GM23338 (cell line): ENCODE measurements at regions not wholly inside any gene's neighbourhood (a gene's known extent, or its start where the extent isn't known, plus 50 kb on each side); places are given as distances from the start of the nearest gene placed in this dataset.

Experiments
- EZH2 ChIP-seq: fragments of 200-600 bp; sonication (generic); IDR thresholded peaks from one replicate; pipeline ENCODE4 v1.8.0; 2017; ENCODE audit warnings: antibody characterized with exemption, mild to moderate bottlenecking, low read depth; ENCODE audit not compliant: unreplicated experiment
- EZH2phosphoT487 ChIP-seq: fragments of 200-600 bp; sonication (generic); IDR thresholded peaks from one replicate; pipeline ENCODE4 v1.8.1; 2018; ENCODE audit warnings: antibody characterized with exemption; ENCODE audit not compliant: unreplicated experiment
- POLR2AphosphoS5 ChIP-seq: IDR thresholded peaks from 2 replicates; pipeline ENCODE4 v1.6.1; 2016; ENCODE audit warnings: antibody characterized with exemption, low read depth
- ZNF331 ChIP-seq: fragments of 250-450 bp; sonication (Bioruptor Pico); IDR thresholded peaks from 2 replicates; pipeline ENCODE4 v1.5.0; 2020; ENCODE audit warnings: low read depth, mild to moderate bottlenecking, moderate library complexity
- TF ChIP-seq, protein P1 (sequence below), 2 experiments: fragments of 200-600 bp in 1 of 2; sonication (generic) in 1 of 2; conservative IDR thresholded peaks; 2 replicates each; pipeline versions ENCODE4 v1.5.1 to v1.6.1; 2016 to 2017; ENCODE audit warnings: antibody characterized with exemption in 2 of 2, low read depth in 2 of 2, mild to moderate bottlenecking in 2 of 2, moderate library complexity in 1 of 2

DNA sequence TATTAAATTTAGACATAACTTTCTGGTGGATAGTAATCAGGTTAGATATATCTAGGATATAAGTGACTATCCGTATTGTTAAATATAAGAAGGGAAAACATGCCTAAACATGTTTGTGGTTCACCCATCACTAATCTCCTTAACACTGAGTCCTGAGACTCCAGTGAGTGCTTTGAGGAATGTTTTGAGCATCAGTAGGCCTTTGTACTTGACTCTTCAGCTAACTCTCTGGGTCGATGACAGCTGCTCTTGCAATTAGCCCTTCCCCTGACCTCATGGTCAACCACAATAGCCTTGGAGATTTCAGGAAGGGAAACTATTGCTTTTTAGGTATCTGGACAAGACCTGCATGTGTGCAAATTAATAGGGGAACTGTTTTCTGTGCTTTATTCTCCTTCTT is 716.8 kb downstream of the EPHA4 start:
- TF ChIP-seq, protein P1, sequence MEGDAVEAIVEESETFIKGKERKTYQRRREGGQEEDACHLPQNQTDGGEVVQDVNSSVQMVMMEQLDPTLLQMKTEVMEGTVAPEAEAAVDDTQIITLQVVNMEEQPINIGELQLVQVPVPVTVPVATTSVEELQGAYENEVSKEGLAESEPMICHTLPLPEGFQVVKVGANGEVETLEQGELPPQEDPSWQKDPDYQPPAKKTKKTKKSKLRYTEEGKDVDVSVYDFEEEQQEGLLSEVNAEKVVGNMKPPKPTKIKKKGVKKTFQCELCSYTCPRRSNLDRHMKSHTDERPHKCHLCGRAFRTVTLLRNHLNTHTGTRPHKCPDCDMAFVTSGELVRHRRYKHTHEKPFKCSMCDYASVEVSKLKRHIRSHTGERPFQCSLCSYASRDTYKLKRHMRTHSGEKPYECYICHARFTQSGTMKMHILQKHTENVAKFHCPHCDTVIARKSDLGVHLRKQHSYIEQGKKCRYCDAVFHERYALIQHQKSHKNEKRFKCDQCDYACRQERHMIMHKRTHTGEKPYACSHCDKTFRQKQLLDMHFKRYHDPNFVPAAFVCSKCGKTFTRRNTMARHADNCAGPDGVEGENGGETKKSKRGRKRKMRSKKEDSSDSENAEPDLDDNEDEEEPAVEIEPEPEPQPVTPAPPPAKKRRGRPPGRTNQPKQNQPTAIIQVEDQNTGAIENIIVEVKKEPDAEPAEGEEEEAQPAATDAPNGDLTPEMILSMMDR (conservative IDR thresholded peaks at IDR 0.05; ENCODE audit: low read depth in 2 of 2) = no peak
- TF ChIP-seq POLR2AphosphoS5 (no peak), ZNF331 (no peak), EZH2 (no peak), EZH2phosphoT487 (no peak)
